HG03439 (cell line): ENCODE measurements at regions not wholly inside any gene's neighbourhood (a gene's known extent, or its start where the extent isn't known, plus 50 kb on each side); places are given as distances from the start of the nearest gene placed in this dataset.

Source experiments
- ATAC-seq: cut with Tn5 transposase; IDR thresholded peaks from one replicate; pipeline ENCODE4 v1.9.1; 2021; ENCODE audit warnings: mild to moderate bottlenecking, moderate library complexity; ENCODE audit not compliant: unreplicated experiment

DNA sequence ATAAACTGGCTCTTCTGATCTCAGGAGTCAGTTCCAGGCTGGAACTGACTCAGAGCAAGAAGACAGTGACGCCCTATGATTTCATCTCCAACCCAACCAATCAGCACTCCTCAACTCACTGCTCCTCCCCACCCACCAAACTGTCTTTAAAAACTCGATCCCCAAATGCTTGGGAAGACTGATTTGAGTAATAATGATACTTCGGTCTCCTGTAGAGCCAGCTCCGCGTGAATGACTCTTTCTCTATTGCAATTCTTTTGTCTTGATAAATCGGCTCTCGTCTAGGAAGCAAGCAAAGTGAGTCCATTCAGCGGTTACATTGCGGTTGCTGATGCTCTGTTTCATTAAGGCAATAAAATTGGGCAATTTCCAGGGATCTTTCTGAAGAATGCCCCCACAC lies 1025.3 kb upstream of the CNTNAP5 start:
- ATAC-seq = no peak

DNA sequence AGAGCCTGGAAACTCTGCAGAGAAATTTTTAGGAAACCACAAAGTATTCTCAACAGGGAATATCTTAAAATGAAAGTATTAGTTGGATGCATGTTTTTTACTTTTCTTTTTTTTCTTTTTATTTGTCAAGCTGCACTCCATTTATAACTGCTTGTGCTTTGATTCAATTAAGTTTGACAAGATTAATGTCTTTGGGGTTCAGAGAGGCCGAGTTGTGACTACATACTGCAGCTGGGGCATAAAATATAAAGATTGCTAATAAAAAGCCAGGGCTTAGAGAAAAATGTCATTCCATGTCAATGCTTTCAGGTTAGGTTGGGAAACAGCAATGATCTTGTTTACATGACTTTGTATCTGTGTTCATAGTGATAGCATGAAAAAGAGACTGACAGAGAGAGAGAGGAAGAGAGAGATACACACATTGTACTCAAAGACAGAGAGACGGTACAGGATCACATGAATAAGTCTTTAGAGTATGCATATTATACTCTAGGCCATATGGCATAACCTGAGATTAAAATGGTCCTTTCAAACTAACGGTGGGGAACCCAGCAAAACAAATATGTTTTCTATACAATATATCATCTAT lies 1022.3 kb upstream of the CNTNAP5 start:
- no peak for ATAC-seq

DNA sequence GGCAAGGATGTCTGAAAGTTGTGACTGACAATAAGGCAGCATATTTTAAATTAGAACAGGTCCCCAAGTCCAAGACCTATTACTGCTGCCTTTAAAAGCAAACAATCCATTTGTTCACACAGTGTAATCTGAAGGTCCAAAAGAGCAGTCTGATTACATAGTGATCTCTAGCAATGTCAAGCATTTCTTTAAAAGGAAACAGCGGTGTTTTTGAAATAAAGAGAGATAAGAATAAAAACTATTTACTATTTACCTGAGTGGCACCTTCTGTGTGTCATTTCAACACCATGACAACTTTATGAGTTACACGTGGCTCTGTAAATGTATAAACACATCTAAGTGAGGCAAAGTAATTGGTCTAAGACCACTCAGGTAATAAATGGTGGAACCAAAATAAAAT lies 1009.9 kb upstream of the CNTNAP5 start:
- ATAC-seq = no peak

DNA sequence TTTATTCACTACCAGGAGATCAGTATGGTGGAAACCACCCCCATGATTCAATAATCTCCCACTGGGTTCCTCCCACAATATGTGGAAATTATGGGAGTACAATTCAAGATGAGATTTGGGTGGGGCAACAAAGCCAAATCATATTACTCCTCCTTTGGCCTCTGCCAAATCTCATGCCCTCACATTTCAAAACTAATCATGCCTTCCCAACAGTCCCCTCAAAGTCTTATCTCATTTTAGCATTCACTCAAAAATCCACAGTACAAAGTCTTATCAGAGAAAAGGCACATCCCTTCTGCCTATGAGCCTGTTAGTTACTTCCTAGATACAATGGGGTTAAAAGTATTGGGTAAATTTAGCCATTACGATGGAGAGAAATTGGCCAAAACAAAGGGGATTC lies 989.5 kb upstream of the CNTNAP5 start:
- no peak for ATAC-seq

DNA sequence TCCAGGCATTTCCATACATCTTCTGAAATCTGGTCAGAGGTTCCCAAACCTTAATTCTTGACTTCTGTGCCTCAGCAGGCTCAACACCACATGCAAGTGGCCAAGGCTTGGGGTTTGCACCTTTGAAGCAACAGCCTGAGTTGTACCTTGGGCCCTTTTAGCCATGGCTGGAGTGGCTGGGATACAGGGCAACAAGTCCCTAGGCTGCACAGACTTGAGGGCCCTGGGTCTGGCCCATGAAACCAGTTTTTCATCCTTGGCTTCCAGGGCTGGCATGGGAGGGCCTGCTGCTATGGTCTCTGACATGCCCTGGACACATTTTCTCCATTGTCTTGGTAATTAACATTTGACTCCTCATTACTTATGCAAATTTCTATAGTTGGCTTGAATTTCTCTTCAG lies 988.8 kb upstream of the CNTNAP5 start:
- ATAC-seq = no peak

DNA sequence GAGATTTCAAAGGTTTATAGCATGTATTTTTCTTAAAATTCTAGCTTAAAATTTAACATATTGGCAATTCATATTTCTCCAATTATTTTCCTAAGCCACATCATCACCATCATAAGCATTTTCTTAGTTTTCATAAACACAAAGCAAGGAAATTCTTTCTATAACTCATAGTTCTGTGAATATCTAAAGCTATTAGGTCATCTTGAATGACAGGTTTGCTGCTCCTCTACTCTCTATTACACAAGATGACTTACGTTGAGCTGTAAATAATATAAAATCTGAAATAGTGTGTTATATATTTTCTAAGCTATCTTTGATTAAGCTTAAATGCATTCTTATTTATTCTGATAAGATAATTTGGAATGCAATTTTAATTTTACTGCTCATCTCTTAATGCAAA lies 984.6 kb upstream of the CNTNAP5 start:
- ATAC-seq = no peak

DNA sequence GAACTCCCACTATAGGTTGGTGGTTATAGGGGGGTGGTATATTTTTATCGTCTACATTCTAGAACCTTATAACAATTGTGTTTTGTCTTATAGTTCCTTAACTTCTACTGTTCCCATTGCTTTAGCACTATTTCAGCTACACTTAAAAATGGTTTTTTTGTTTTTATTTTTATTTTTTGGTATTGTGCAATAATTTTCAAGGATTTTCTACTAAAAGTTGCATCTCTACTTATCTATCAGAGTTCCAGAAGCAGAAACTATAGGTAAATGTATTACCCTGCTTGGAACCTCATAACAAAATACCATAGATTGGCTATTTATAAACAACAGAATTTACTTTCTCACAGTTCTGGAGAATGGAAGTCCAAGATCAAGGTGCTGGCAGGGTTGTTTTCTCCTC lies 981.6 kb upstream of the CNTNAP5 start:
- no peak for ATAC-seq

DNA sequence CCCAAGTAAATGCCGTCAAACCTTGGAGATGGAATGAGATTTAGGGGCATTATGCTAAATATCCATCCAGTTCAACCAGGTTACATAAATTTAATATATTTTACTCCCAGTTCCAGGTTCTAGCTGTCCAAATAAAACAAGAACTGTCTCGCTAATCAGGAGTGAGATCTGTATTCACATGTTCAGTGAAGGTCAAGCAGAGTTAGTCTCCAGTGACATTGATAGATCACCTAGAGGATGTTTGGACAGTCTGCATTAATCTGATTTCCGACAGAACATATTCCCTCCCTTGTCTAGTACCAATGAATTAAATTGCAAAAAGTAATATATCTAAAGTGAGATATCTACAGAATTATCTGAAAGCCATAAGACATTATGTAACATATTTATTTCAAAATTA lies 979.4 kb upstream of the CNTNAP5 start:
- ATAC-seq = no peak

DNA sequence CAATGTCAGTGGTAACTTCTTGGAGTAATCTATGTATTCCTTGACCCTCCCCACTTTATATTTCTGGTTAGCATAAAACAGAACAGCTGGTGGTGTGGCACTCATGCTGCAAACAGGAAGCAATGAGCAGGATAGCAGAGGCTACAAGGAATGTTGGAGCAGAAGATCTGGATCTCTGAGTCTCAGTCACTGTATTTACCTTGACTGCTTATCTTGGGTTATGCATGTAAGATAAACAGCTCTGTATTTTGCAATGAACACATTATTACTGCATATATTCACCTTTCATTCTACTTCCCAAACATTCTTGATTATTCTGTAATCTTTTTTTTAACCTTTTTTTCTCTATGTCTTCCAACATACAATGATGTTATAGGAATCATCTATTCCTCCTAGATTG lies 977.9 kb upstream of the CNTNAP5 start:
- ATAC-seq = no peak

DNA sequence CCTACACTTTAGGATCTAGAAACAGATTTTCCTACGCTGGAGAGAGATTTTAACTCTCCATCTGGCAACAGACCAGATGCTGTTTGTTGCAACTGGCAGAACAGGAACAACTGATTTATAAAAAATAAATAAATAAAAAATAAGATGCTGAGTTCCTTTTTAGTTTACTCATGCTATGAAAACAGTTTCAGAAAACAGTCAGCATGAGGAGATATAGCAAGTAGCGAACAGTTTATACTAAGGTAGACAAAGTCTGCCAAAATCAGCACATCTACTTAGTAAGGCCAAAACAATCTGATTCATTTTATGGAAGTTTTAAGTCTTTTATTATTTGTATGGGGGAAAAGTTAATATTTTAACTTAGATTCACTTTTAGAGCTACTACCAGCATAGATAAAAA lies 974.0 kb upstream of the CNTNAP5 start:
- ATAC-seq = no peak

DNA sequence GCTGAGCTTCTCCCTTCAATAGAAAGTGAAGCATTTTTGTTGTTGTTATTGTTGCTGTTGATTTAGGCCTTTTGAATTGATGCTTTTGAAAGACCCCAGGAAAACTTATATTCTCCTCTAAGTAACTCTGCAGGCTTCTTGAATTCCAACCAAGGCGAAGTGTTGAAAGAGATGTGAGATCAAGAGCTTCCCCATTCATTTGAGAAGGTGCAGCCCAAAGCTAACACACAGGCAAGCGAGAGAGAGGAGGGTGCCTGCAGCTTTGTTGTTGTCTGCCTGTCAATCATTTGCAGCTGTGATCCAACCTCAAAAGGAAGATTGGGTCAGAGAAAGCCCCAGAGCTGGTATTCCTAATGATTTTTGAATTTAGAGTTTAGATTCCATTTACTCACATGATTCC lies 963.6 kb upstream of the CNTNAP5 start:
- no peak for ATAC-seq

DNA sequence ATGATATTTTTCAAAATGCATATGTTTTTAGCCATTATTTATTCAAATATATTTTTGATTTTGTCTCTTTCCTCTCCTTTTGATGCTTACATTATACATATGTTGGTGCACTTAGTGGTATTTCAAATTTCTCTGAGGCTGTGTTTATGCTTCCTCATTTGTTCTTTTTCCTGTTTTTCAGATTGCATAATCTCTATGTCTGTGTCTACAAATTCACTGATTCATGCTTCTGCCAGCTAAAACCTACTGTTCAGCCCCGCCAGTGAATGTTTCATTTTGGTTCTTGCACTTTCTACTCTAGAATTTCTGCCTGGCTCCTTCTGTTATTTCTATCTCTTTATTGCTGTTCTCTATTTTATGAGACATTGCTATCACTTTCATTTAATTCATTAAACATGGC lies 951.7 kb upstream of the CNTNAP5 start:
- ATAC-seq = no peak

DNA sequence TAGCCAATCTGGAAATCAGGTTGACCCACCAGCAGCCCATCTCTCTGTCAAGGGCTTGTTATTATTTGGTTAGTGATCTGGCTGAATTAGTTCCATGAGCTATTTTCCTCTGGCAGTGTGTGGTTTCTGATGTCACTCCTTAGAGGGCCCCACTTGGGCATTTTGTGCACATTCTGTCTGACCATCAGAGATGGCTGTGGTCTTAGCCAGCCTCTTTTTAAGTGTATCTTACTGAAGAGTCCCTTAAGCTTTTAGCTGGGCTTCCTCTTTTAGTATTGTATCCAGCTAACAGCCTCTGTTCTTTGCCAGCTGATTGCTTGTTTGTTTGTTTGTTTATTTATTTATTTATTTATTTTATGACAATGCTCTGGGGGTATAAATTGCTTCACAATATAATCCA lies 951.1 kb upstream of the CNTNAP5 start:
- no peak for ATAC-seq

DNA sequence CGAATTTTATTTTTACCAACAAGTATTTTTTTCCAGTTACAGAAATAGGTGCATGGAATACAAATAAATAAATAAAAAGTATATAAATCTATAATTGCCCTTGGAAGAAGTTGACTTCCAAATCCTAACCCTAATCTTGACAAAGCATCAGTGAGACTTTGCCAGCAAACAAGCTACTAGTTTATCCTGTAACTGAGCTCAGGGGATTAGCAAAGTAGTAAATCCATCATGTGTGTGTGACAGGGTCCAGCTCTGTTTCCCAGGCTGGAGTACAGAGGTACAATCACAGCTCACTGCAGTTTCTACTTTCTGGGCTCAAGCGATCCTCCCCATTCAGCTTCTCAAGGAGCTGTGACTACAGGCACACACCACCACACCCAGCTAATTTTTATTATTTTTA lies 948.0 kb upstream of the CNTNAP5 start:
- no peak for ATAC-seq

DNA sequence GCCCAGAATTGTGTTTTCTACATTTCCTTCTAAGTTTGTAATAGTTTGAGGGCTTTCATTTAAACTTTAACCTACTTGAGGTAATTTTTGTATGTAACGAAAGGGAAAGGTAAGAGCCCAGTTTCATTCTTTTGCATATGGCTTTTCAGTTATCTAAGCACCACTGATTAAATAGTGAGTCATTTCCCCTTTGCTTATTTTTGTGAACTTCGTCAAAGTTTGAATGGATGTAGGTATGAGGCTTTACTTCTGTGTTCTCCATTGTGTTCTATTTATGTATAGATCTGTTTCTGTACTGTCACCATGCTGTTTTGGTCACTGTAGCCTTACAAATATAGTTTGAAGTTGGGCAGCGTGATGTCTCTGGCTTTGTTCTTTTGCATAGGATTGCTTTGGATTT lies 944.8 kb upstream of the CNTNAP5 start:
- no peak for ATAC-seq

DNA sequence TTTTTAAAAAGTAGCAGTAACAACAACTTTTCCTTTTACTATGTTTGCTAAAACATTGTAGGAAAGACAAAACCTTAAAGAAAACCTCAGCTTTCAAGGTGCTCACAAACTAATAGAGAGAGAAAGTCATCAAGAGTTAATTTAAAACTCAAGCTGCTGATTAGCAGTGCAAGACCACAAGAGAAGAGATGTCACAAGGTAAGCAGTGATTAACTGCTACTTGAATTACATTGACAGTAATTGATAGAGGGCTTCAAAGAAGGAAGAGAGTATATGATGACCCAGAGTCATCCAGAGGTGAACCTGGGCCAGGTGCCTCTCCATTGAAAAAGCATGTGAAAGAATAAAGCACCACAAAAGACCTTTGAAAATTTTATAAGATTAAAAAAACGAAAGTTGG lies 939.6 kb upstream of the CNTNAP5 start:
- ATAC-seq = no peak

DNA sequence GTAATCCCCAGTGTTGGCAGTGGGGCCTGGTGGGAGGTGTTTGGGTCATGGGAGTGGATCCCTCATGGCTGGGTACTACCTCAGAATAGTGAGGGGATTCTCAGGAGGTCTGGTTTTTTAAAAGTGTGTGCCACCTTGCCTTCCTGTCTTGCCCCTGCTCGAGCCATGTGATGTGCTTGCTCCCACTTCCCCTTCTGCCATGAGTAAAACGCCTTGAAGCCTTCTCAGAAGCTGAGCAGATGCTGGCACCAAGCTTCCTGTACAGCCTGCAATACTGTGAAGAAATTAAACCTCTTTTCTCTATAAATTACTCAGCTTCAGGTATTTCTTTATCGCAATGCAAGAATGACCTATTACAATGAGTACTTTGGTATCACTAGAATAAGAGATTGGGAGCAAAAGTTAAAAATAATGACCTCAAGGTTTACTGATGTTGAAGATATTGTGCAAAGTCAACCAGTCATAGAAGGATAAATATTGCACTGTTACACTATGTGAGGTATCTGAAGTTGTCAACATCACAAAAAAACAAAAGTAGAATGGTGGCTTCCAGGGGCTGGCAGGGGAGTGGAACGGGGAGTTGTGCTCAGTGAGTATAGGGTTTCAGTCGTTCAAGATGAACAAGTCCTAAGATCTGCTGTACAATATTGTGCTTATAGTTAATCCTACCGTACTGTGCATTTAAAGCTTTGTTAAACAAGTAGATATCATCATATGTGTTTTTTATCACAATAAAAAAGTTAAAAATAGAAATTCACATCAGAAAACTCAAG lies 938.3 kb upstream of the CNTNAP5 start:
- ATAC-seq = no peak

DNA sequence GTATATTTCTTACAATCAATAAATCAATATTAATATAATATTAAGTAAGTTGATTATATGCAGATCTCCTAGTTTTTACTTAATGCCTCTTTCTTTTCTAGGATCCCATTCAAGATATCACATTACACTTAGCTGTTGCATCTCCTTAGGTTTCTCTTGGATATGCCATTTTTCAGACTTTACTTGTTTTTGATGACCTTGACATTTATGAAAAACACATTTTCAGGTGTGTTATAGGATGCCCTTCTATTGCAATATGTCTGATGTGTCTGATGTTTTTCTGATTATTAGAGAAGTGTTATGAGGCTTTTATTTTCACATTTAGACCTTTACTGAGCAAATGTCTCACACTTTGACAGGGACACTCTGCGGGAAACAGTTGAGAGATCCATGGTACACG lies 933.6 kb upstream of the CNTNAP5 start:
- no peak for ATAC-seq

DNA sequence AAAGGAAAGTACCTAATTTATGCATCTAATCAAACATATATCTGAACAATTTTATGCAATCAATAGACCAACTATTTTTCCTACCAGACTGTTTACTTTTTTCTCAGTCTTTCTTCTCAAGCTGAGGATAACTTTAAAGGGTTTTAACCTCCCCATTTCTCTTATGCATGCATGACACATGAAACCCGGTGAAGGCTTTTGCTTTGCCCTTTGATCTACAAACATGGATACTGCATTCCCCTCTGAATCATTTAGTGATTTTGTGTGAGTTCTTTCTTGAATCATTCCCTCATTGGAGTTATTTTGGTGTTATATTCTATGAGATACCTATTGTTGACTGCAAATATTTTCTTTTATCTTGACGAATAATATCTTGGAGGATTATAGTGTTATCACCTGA lies 931.9 kb upstream of the CNTNAP5 start:
- ATAC-seq = no peak

DNA sequence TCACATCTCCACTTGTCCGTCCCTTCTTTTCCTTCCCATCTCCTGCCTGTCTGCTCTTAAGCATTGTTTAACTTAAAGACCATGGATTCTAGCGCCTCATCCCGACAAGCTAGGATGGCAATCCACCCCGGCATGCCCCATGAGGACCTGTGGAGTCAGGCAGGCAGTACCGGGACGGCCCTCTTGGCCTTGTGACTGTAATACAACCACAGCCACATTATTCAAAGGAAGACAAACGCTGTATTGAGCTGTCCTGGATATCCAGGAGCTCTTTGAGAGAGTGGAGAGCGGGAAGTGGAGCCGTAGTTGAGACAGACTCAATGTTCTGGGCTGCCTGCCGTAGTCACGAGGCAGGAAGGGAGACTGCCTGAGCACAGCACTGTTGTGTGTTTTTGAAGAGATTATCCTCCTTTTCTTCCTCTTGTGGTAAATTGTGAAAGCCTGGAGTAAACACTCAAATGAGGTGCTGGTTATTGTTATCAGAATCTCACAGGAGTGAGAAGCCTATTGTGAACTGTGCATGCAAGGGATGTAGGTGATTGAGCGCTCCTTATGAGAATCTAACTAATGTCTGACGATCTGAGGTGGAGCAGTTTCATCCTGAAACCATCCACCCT lies 929.8 kb upstream of the CNTNAP5 start:
- ATAC-seq = no peak

DNA sequence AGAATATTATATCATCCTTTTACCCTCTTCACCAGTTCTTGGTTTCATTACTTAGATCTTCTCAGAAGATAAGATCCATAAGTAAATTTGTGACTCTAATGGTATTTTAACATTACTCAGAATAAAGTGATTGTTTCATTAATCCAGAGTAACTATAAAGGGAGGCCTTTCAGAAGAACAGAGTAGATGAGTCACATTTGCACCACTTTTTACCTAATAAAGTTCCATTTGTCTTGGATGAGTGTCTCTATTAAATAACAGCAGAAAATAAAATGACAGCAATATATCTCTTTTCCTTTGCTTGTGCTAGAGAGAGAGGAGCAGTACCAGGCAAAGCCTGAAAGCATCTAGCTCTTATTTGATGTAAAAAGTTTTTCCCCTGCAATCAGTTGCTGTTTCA lies 926.5 kb upstream of the CNTNAP5 start:
- ATAC-seq = no peak

DNA sequence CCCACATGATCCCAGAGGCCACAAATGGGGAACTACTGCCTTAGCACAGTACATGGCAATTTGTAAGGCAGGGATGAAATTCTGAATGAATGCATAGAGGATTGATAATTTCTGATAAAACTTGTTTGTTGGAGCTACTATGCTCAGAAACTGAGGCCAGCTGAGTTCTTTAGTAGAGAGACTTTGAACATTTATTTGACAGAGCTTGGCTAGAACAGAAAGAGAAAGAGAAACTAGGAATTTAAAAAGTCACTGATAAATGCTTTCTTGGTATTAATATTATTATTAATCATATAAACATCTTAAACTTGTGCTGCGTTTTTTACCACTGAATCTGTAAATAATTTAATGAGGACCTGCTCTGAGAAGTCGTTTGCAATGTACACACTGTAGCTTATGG lies 923.7 kb upstream of the CNTNAP5 start:
- ATAC-seq = no peak

DNA sequence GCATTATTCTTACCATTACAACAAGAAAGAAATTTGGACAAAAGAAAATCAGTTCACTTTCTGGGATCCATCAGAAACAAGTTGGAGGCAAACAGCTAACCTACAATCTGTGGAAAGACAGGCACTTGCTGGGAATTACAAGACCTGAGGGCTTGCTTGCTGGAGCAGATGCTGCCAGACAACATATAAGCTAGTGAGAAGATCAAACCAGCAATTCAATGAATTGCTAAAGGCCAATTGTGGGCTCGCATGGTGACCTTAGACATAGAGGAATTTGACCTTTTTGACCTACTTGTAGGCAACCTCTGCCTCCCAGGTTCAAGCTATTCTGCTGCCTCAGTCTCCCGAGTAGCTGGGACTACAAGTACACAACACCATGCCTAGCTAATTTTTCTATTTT lies 921.2 kb upstream of the CNTNAP5 start:
- no peak for ATAC-seq
